Tibial nerve (tissue), 4 donors: ENCODE measurements at regions not wholly inside any gene's neighbourhood (a gene's known extent, or its start where the extent isn't known, plus 50 kb on each side); places are given as distances from the start of the nearest gene placed in this dataset.

ENCODE experiments used
- CTCF ChIP-seq, 5 experiments: fragments of 200-600 bp in 3 of 5; fragments of 450-650 bp in 2 of 5; sonication (generic) in 3 of 5; IDR thresholded peaks; one replicate each; pipeline ENCODE4 v1.5.1; 2016 to 2019; ENCODE audit warnings: antibody characterized with exemption in 5 of 5, mild to moderate bottlenecking in 3 of 5, moderate library complexity in 2 of 5
- EP300 ChIP-seq, 2 donors: sonication (generic); formaldehyde crosslinking; IDR thresholded peaks; one replicate each; pipeline ENCODE4 v1.6.1; 2017; ENCODE audit warnings: antibody characterized with exemption in 2 of 2, mild to moderate bottlenecking in 1 of 2
- POLR2A ChIP-seq, 2 donors: fragments of 450-650 bp; IDR thresholded peaks; one replicate each; pipeline ENCODE4 v1.6.1; 2017; ENCODE audit warnings: antibody characterized with exemption in 2 of 2, mild to moderate bottlenecking in 2 of 2, moderate library complexity in 2 of 2

- TF ChIP-seq CTCF (IDR thresholded peaks at IDR 0.05) (no peak), POLR2A (IDR thresholded peaks at IDR 0.05) (no peak), EP300 (IDR thresholded peaks at IDR 0.05) (no peak)
These were observed 555.2 kb downstream of the ACTL7B start for GRCh38 chr9:108300306-108301287.
